ENCODE measurements at regions not wholly inside any gene's neighbourhood (a gene's known extent, or its start where the extent isn't known, plus 50 kb on each side); places are given as distances from the start of the nearest gene placed in this dataset.

DNA sequence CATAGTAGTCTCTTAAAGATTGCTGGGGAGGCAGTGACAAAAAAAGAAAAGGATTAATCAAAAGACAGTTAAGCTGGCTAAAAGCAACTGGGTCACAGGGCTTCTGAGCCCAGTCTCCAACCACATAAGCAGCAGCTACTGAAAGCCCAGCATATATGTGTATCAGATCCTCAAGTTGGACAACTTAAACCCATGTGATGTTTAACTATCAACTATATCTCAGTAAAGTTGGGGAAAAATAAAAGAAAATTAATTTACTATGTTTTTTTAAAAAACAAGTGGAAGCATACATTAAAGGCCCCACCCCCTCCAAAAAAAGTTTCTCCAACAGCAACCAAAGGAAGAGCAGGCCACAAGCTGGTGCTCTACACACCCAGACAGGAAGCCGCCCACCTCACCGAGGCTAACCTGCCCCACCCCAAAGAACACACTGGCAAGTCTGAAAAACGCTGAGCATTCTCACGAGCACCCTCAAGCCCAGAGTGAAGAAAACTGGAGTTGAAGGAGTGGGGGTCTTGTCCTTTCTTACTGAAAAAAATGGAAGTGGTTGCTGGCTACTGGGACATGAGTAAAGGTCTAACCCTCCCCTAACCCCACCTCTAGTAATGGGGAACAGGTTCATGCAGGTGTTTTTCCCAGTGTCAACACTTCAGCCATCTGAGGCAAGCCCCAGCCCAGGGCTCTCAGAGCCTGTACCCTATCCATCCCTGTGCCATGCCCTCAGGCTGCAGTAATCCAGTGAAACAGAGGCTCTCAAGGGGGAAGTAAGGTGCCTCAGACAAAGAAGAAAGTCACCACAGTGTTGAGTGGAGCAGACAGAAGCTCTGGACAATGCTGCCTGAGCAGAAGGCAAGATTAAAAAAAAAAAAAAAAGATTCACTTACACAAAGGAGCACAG lies 106.3 kb downstream of the GYPC start:
- H3K9me3 ChIP-seq (replicated peaks; ENCODE audit: low read length) = no peaks in the 10 kb centered on the region
- no peaks in the 10 kb centered on the region for H3K4me1 ChIP-seq (ENCODE audit: control insufficient read depth, insufficient read depth, low read length)
- H3K27me3 ChIP-seq (ENCODE audit: control insufficient read depth, insufficient read depth, low read length) = peaks cover 5% of the 10 kb centered on the region
- H3K9ac ChIP-seq (ENCODE audit: low read depth, low read length) = no peak overlapping the region
- H3K4me3 ChIP-seq (ENCODE audit: low read length) = no peak overlapping the region
- no peak overlapping the region for H3K4me2 ChIP-seq (ENCODE audit: low read length)
- H3K36me3 ChIP-seq (ENCODE audit: insufficient read depth, low read length) = no peaks in the 10 kb centered on the region

DNA sequence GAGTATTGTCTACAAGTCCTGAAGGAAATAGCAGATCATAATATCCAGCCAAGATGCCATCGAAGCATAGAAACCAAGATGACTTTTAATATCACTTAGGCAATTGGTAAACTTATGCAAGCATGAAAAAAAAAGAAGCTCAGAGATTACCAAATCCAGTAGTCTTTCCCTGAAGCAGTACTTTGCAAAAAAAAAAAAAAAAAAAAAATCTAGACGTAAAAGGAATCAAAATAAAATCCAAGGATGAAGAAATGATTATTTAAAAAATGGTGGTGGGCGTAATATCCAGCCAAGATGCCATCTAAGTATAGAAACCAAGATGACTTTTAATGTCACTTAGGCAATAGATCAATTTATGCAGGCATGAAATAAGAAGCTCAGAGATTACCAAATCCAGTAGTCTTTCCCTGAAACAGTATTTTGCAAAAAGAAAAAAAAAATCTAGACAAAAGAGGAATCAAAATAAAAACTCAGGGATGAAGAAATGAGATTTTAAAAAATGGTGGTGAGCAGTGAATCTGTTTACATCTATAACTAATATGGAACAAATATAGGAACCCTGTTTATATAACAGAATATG lies 108.8 kb downstream of the GYPC start:
- no peak overlapping the region for H3K4me2 ChIP-seq (ENCODE audit: low read length)
- H3K9me3 ChIP-seq (replicated peaks; ENCODE audit: low read length) = no peaks in the 10 kb centered on the region
- peaks cover 5% of the 10 kb centered on the region for H3K27me3 ChIP-seq (ENCODE audit: control insufficient read depth, insufficient read depth, low read length)

DNA sequence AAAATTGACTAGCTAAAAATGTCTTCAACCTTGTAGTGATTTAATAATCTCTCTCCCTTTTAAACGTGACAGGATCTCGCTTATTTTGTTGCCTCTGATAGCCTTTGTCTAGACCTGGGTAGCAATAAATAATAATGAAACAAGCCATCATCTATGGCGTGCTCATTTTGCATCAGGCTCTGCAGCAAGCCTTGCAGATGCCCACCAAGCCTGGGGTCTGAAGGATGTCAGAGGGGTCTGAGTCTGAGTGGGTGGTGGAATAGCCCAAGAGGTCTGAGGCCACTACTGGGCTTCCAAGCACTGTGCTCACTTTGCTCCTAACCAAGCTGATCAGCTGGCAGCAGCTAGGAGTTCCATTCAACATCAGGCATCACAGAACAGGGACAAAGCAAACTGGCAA lies 109.4 kb downstream of the GYPC start:
- no peak overlapping the region for H3K9ac ChIP-seq (ENCODE audit: low read depth, low read length)
- H3K9me3 ChIP-seq (replicated peaks; ENCODE audit: low read length) = no peaks in the 10 kb centered on the region
- H3K4me3 ChIP-seq (ENCODE audit: low read length) = no peak overlapping the region
- peaks cover 5% of the 10 kb centered on the region for H3K27me3 ChIP-seq (ENCODE audit: control insufficient read depth, insufficient read depth, low read length)
- H3K4me2 ChIP-seq (ENCODE audit: low read length) = no peak overlapping the region
- no peaks in the 10 kb centered on the region for H3K4me1 ChIP-seq (ENCODE audit: control insufficient read depth, insufficient read depth, low read length)
- no peaks in the 10 kb centered on the region for H3K36me3 ChIP-seq (ENCODE audit: insufficient read depth, low read length)

More for the DNA sequence above, 108.8 kb downstream of the GYPC start:
- no peaks in the 10 kb centered on the region for H3K4me1 ChIP-seq (ENCODE audit: control insufficient read depth, insufficient read depth, low read length)
- no peaks in the 10 kb centered on the region for H3K36me3 ChIP-seq (ENCODE audit: insufficient read depth, low read length)
- no peak overlapping the region for H3K9ac ChIP-seq (ENCODE audit: low read depth, low read length)
- H3K4me3 ChIP-seq (ENCODE audit: low read length) = no peak overlapping the region

DNA sequence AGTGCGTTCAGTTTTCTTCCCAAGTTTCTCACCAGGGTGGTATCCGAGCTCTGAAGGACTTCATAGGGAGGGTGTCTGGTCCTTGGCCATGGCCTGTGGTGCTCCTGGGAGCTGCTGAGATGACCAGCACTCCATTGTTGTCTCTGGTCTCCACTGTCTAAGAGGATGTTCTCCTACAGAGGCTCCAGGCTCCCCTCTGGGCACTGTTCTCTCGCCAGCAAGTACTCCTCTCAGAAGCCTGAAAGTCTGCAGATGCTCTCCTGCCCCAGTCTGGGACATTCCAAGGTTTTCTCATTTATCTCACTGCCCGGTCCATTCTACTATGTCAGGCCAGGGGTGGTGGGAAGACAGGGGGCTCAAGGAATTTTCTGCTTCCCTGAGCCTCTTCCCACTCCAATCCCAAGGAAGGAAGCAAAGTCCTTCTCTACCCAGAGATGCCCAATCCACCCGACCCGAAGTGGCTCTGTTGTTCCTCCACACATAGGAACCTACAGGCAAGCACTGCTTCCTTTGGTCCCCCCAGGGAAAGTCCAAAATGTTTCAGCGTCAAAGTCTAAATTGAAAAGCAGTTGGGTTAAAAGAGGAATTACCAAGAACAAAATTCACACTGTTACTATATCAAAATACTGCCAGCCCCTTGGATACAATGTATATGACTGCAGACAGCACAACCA lies 110.5 kb downstream of the GYPC start:
- no peak overlapping the region for H3K9ac ChIP-seq (ENCODE audit: low read depth, low read length)
- no peaks in the 10 kb centered on the region for H3K4me1 ChIP-seq (ENCODE audit: control insufficient read depth, insufficient read depth, low read length)
- no peaks in the 10 kb centered on the region for H3K36me3 ChIP-seq (ENCODE audit: insufficient read depth, low read length)
- H3K4me2 ChIP-seq (ENCODE audit: low read length) = no peak overlapping the region
- peaks cover 5% of the 10 kb centered on the region for H3K27me3 ChIP-seq (ENCODE audit: control insufficient read depth, insufficient read depth, low read length)
- no peaks in the 10 kb centered on the region for H3K9me3 ChIP-seq (replicated peaks; ENCODE audit: low read length)
- H3K4me3 ChIP-seq (ENCODE audit: low read length) = no peak overlapping the region

DNA sequence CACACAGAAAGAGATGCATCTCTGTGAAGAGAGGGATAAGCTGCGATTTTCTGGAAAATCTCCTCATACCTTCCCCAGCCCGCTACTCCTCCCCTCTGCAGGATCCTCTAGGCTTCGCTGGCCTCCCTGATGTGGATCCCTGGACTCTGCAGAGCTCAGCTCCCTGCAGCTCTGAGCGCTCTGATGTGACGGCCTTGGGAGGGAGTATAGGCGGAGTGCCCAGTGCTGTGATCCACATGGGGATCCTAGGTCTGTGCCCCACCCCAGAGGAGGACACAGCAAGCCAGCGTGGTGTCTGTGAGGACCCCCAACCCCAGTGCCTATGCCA lies 111.0 kb downstream of the GYPC start:
- no peaks in the 10 kb centered on the region for H3K4me1 ChIP-seq (ENCODE audit: control insufficient read depth, insufficient read depth, low read length)
- no peak overlapping the region for H3K4me2 ChIP-seq (ENCODE audit: low read length)
- peaks cover 5% of the 10 kb centered on the region for H3K27me3 ChIP-seq (ENCODE audit: control insufficient read depth, insufficient read depth, low read length)
- no peak overlapping the region for H3K4me3 ChIP-seq (ENCODE audit: low read length)
- H3K9me3 ChIP-seq (replicated peaks; ENCODE audit: low read length) = no peaks in the 10 kb centered on the region
- no peaks in the 10 kb centered on the region for H3K36me3 ChIP-seq (ENCODE audit: insufficient read depth, low read length)
- H3K9ac ChIP-seq (ENCODE audit: low read depth, low read length) = no peak overlapping the region

DNA sequence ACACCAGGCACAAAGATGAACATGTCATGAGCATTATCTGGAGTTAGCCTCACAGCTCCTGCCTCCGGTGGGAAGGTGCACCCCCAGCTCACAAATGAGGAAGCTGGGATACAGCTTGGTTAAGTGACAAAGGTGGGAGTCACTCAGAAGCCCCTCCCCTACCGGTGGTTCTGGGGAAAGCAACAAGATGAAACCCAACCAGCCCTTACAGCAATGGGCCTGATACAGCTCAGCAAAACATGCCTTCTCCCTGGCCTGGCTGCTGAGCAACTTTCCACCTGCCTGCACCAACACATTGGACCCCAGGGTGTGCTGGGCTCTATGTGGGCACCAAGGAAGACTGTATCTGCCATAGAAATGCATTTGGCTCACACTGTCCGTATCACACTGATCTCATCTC lies 113.2 kb downstream of the GYPC start:
- no peaks in the 10 kb centered on the region for H3K36me3 ChIP-seq (ENCODE audit: insufficient read depth, low read length)
- H3K9me3 ChIP-seq (replicated peaks; ENCODE audit: low read length) = no peaks in the 10 kb centered on the region
- H3K4me1 ChIP-seq (ENCODE audit: control insufficient read depth, insufficient read depth, low read length) = no peaks in the 10 kb centered on the region
- H3K4me3 ChIP-seq (ENCODE audit: low read length) = no peak overlapping the region
- H3K4me2 ChIP-seq (ENCODE audit: low read length) = no peak overlapping the region
- H3K27me3 ChIP-seq (ENCODE audit: control insufficient read depth, insufficient read depth, low read length) = peaks cover 3% of the 10 kb centered on the region
- H3K9ac ChIP-seq (ENCODE audit: low read depth, low read length) = no peak overlapping the region

DNA sequence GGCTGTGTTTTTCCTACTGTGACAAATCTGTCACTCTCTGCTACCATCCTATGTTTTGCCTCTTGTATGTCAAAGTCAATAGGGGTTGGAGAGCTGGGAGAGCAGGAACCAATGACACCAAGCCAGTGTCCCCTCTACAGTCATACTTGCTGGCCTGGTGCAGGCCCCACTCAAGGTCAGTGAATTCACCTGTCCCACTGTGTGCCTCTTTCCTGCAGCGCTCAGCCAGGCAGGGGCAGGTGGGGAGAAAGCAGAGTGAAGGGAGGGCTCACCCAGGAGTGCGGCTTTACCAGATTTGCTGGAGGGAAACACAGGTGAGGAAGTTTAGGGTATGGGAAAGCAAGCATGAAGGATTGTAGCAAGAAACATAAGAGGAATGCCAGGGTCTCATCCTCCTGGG lies 114.5 kb downstream of the GYPC start:
- Histone ChIP-seq H3K27me3 (ENCODE audit: control insufficient read depth, insufficient read depth, low read length) (peaks cover 15% of the 10 kb centered on the region), H3K4me1 (ENCODE audit: control insufficient read depth, insufficient read depth, low read length) (no peaks in the 10 kb centered on the region), H3K4me2 (ENCODE audit: low read length) (no peak overlapping the region), H3K9ac (ENCODE audit: low read depth, low read length) (no peak overlapping the region), H3K9me3 (replicated peaks; ENCODE audit: low read length) (no peaks in the 10 kb centered on the region), H3K36me3 (ENCODE audit: insufficient read depth, low read length) (no peaks in the 10 kb centered on the region), H3K4me3 (ENCODE audit: low read length) (no peak overlapping the region)

DNA sequence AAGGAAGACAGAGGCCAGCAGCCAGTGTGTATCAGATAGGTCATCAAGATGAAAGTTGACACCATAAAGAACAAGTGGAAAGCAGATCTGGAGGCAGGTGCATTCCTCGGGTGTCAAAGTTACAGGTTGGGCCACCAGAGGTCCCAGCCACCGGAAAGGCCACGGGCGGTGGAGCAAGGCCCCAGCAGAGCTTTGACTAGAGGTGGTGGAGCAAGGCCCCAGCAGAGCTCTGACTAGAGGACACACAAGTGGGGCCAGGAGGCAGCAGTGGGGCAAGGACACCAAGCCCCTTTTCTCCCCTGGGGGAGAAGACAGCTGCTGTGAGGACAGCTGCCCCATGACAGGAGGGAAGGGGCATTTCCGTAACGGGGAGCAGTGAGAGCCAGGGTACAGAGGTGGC lies 115.1 kb downstream of the GYPC start:
- Histone ChIP-seq H3K27me3 (ENCODE audit: control insufficient read depth, insufficient read depth, low read length) (peaks cover 21% of the 10 kb centered on the region), H3K9me3 (replicated peaks; ENCODE audit: low read length) (no peaks in the 10 kb centered on the region), H3K4me2 (ENCODE audit: low read length) (no peak overlapping the region), H3K4me3 (ENCODE audit: low read length) (no peak overlapping the region), H3K9ac (ENCODE audit: low read depth, low read length) (no peak overlapping the region), H3K4me1 (ENCODE audit: control insufficient read depth, insufficient read depth, low read length) (no peaks in the 10 kb centered on the region), H3K36me3 (ENCODE audit: insufficient read depth, low read length) (no peaks in the 10 kb centered on the region)

DNA sequence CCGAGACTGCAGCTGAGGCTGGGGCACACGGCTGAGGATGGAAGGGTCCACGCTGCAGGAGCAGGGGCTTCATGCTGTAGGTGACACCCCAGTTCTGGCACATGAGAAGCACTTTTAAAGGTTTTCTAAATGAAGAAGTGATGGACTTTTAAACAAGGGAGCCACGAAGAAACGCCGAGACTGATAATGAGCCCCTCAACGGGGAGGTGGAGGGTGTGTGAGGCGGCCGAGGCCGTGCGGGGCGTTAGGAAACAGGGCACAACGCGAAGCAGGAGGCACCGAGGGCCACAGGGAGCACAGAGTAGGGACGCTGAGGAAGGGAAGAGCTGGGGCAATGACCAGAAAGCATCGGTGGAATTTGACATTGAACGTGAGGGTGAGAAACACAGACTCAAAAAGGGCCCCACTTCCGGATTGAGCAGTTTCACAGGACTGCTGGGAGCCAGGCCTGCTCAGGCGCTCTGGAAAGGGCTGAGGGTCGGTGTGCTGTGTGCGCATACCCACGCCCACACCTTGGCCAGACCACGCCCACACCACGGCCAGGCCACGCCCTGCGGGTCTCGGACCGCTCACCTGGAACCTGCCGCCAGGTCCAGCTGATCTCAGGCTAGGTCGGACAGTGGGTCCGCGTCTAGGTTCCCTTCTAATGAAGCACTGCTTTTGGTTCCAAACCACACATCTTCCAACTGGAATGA lies 115.7 kb downstream of the GYPC start:
- Histone ChIP-seq H3K27me3 (ENCODE audit: control insufficient read depth, insufficient read depth, low read length) (peaks cover 25% of the 10 kb centered on the region), H3K9ac (ENCODE audit: low read depth, low read length) (no peak overlapping the region), H3K4me1 (ENCODE audit: control insufficient read depth, insufficient read depth, low read length) (peaks cover under 1% of the 10 kb centered on the region), H3K4me3 (ENCODE audit: low read length) (no peak overlapping the region), H3K36me3 (ENCODE audit: insufficient read depth, low read length) (no peaks in the 10 kb centered on the region), H3K4me2 (ENCODE audit: low read length) (no peak overlapping the region), H3K9me3 (replicated peaks; ENCODE audit: low read length) (no peaks in the 10 kb centered on the region)

DNA sequence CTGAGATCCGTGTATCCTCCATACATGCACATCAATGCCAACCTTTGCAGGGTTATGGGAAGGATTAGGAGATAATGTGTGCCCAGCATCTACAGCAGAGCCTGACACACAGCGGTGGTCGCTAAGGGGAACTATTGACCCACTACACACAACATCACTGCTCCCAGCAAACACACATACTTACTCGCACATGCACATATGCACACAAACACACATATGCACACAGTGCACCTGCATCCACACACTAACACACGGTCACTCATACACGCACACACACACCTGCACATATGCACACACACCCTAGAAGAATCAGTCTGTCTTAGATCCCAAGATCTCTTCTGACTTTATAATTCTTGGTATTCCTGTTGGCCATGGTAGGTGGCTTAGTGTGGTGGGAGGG lies 118.3 kb downstream of the GYPC start:
- H3K4me3 ChIP-seq (ENCODE audit: low read length) = no peak overlapping the region
- H3K27me3 ChIP-seq (ENCODE audit: control insufficient read depth, insufficient read depth, low read length) = peaks cover 28% of the 10 kb centered on the region
- no peak overlapping the region for H3K4me2 ChIP-seq (ENCODE audit: low read length)
- H3K4me1 ChIP-seq (ENCODE audit: control insufficient read depth, insufficient read depth, low read length) = peaks cover 6% of the 10 kb centered on the region
- H3K36me3 ChIP-seq (ENCODE audit: insufficient read depth, low read length) = no peaks in the 10 kb centered on the region
- no peaks in the 10 kb centered on the region for H3K9me3 ChIP-seq (replicated peaks; ENCODE audit: low read length)
- no peak overlapping the region for H3K9ac ChIP-seq (ENCODE audit: low read depth, low read length)

DNA sequence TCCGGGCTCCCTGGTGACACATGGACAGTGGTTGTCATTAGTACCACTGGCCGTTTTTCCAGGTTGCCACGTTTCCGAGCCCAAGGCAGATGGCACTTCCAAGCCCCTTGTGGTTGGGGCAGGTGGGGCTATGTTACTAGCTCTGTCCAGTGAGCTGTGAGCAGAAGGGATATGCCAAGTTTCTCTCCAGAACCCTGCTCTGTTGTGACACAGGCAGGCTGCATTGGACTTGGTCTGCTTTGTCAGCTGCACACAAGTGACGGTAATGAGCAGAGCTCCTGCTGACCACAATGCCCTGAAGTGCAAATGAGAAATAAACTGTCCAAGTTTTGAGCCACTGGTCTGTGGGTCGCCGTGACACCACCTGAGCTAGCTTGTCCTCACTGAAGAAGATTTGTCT lies 118.8 kb downstream of the GYPC start:
- Histone ChIP-seq H3K27me3 (ENCODE audit: control insufficient read depth, insufficient read depth, low read length) (peaks cover 28% of the 10 kb centered on the region), H3K9me3 (replicated peaks; ENCODE audit: low read length) (no peaks in the 10 kb centered on the region), H3K4me2 (ENCODE audit: low read length) (no peak overlapping the region), H3K4me1 (ENCODE audit: control insufficient read depth, insufficient read depth, low read length) (peaks cover 6% of the 10 kb centered on the region), H3K36me3 (ENCODE audit: insufficient read depth, low read length) (no peaks in the 10 kb centered on the region), H3K4me3 (ENCODE audit: low read length) (no peak overlapping the region), H3K9ac (ENCODE audit: low read depth, low read length) (no peak overlapping the region)

All from skeletal muscle satellite cell (primary cell).